Fibroblast of skin of abdomen (primary cell): ENCODE measurements at regions not wholly inside any gene's neighbourhood (a gene's known extent, or its start where the extent isn't known, plus 50 kb on each side); places are given as distances from the start of the nearest gene placed in this dataset.
A peak's percentile ranks its signal among the peaks of the same experiment; 100 is the strongest.
"Not testable (repeated sequence)": the region's sequence is repeated elsewhere in the genome, so short reads cannot be mapped to it uniquely, and the experiment has no call there.

Experiments
- DNase-seq: peaks from one replicate; pipeline ENCODE4 v3.0.0-alpha.2; 2013

- DNase-seq, result no peak
These were observed 85.0 kb upstream of the AK4 start for GRCh38 chr1:65063025-65063424.

- no peak for DNase-seq
These were observed 83.0 kb upstream of the AK4 start for GRCh38 chr1:65064981-65065380.

- DNase-seq, result no peak
These were observed 82.2 kb upstream of the AK4 start for GRCh38 chr1:65065524-65066418.

GRCh38 chr1:65066419-65066765, 81.6 kb upstream of the AK4 start:
- DNase-seq, result no peak

GRCh38 chr1:65066766-65067490, 81.1 kb upstream of the AK4 start:
- DNase-seq, result peak; percentile 59

GRCh38 chr1:65067491-65068201, 80.4 kb upstream of the AK4 start:
- DNase-seq, result peak; percentile 70

GRCh38 chr1:65068202-65069010, 79.6 kb upstream of the AK4 start:
- DNase-seq, result no peak

- no peak for DNase-seq
These were observed 78.9 kb upstream of the AK4 start for GRCh38 chr1:65069011-65069565.

- DNase-seq, result no peak
These were observed 75.2 kb upstream of the AK4 start for GRCh38 chr1:65072845-65073244.

- peak; percentile 37 for DNase-seq
These were observed 72.7 kb upstream of the AK4 start for GRCh38 chr1:65075123-65075976.

- DNase-seq, result no peak
These were observed 70.6 kb upstream of the AK4 start for GRCh38 chr1:65077369-65077768.

GRCh38 chr1:65079941-65080340, 68.1 kb upstream of the AK4 start:
- DNase-seq, result peak; percentile 23

- no peak for DNase-seq
These were observed 65.5 kb upstream of the AK4 start for GRCh38 chr1:65082346-65083040.

GRCh38 chr1:65083263-65083896, 64.6 kb upstream of the AK4 start:
- DNase-seq, result no peak

GRCh38 chr1:65084066-65084465, 63.9 kb upstream of the AK4 start:
- DNase-seq, result no peak

- not testable (repeated sequence) for DNase-seq
These were observed 60.5 kb upstream of the AK4 start for GRCh38 chr1:65087519-65087918.

GRCh38 chr1:65090406-65090805, 57.6 kb upstream of the AK4 start:
- DNase-seq, result no peak

- DNase-seq, result no peak
These were observed 55.3 kb upstream of the AK4 start for GRCh38 chr1:65092691-65093090.

GRCh38 chr1:65097076-65097475, 50.9 kb upstream of the AK4 start:
- no peak for DNase-seq
